C4-2B (cell line): ENCODE measurements at regions not wholly inside any gene's neighbourhood (a gene's known extent, or its start where the extent isn't known, plus 50 kb on each side); places are given as distances from the start of the nearest gene placed in this dataset.
"Not testable (repeated sequence)": the region's sequence is repeated elsewhere in the genome, so short reads cannot be mapped to it uniquely, and the experiment has no call there.

ENCODE experiments used
- CTCF ChIP-seq: fragments of 450-650 bp; conservative IDR thresholded peaks from 2 replicates; pipeline ENCODE4 v1.5.1; 2017; ENCODE audit warnings: mild to moderate bottlenecking
- ZFX ChIP-seq: fragments of 450-650 bp; IDR thresholded peaks from 2 replicates; pipeline ENCODE4 v1.6.1; 2017

GRCh38 chr6:2569420-2569819 lies 181.3 kb downstream of the MYLK4 start:
- TF ChIP-seq CTCF, ZFX: not testable (repeated sequence)
